CD8-positive, alpha-beta memory T cell (primary cell): ENCODE measurements at regions not wholly inside any gene's neighbourhood (a gene's known extent, or its start where the extent isn't known, plus 50 kb on each side); places are given as distances from the start of the nearest gene placed in this dataset.

ENCODE experiments used
- CTCF ChIA-PET: fragments of 350-600 bp; sonication (Branson Sonifier 250); formaldehyde crosslinking; loops from one replicate; lab custom pipeline; 2021; ENCODE audit warnings: antibody characterized with exemption; lab: Charles Lee
- POLR2A ChIA-PET: fragments of 350-600 bp; sonication (Branson Sonifier 250); formaldehyde crosslinking; loops from one replicate; lab custom pipeline; 2021; ENCODE audit warnings: antibody characterized with exemption; lab: Charles Lee
- DNase-seq, 5 donors: peaks; one replicate each; pipeline versions ENCODE4 v3.0.0 to v3.0.0-alpha.2; 2020 to 2022; ENCODE audit warnings: mixed read lengths in 1 of 5
- H3K27ac ChIP-seq: one replicate; pipeline ENCODE4 v1.7.0; 2013; ENCODE audit warnings: low read depth, mild to moderate bottlenecking, low read length, moderate library complexity
- H3K27me3 ChIP-seq: 2 replicates; pipeline ENCODE4 v1.7.0; 2013; ENCODE audit warnings: low read length, mild to moderate bottlenecking; ENCODE audit not compliant: insufficient read depth, poor library complexity, severe bottlenecking
- H3K36me3 ChIP-seq: 2 replicates; pipeline ENCODE4 v1.7.0; 2013; ENCODE audit warnings: mild to moderate bottlenecking, low read length, moderate library complexity; ENCODE audit not compliant: insufficient read depth
- H3K4me1 ChIP-seq: 2 replicates; pipeline ENCODE4 v1.7.0; 2013; ENCODE audit warnings: mild to moderate bottlenecking, low read length, moderate library complexity; ENCODE audit not compliant: insufficient read depth
- H3K4me3 ChIP-seq: 2 replicates; pipeline ENCODE4 v1.7.0; 2013; ENCODE audit warnings: mild to moderate bottlenecking, low read length
- H3K9me3 ChIP-seq: 2 replicates; pipeline ENCODE4 v1.7.0; 2013; ENCODE audit warnings: mild to moderate bottlenecking, low read length
- H3K27ac Mint-ChIP-seq, 8 donors: one replicate each; pipeline ENCODE4 v1.8.0; 2020 to 2021; ENCODE audit warnings: mixed read lengths in 8 of 8, mild to moderate bottlenecking in 6 of 8, inconsistent platforms in 3 of 8, moderate library complexity in 3 of 8
- H3K27me3 Mint-ChIP-seq, 2 donors: one replicate each; pipeline ENCODE4 v1.8.0; 2020 to 2021; ENCODE audit warnings: mixed read lengths in 2 of 2, mild to moderate bottlenecking in 1 of 2, moderate library complexity in 1 of 2
- H3K36me3 Mint-ChIP-seq, 3 donors: one replicate each; pipeline ENCODE4 v1.8.0; 2020 to 2021; ENCODE audit warnings: mixed read lengths in 3 of 3, inconsistent platforms in 1 of 3, mild to moderate bottlenecking in 1 of 3
- H3K4me1 Mint-ChIP-seq, 3 donors: one replicate each; pipeline ENCODE4 v1.8.0; 2020 to 2021; ENCODE audit warnings: mixed read lengths in 3 of 3, inconsistent platforms in 1 of 3, mild to moderate bottlenecking in 1 of 3
- H3K4me3 Mint-ChIP-seq, 7 donors: one replicate each; pipeline ENCODE4 v1.8.0; 2020 to 2021; ENCODE audit warnings: mixed read lengths in 7 of 7, mild to moderate bottlenecking in 6 of 7, moderate library complexity in 4 of 7, inconsistent platforms in 2 of 7
- H3K9me3 Mint-ChIP-seq, 5 donors: one replicate each; pipeline ENCODE4 v1.8.0; 2020 to 2022; ENCODE audit warnings: mixed read lengths in 5 of 5, mild to moderate bottlenecking in 3 of 5, moderate library complexity in 2 of 5, inconsistent platforms in 1 of 5

- Mint-ChIP-seq H3K9me3 (peaks cover 3 to 16% (median 15%) of the 10 kb centered on the region in 5 donors), H3K4me3 (no peak overlapping the region), H3K4me1 (no peaks in the 10 kb centered on the region), H3K27ac (no peak overlapping the region), H3K36me3 (no peaks in the 10 kb centered on the region), H3K27me3 (no peaks in the 10 kb centered on the region)
- ChIA-PET CTCF (no interaction called here), POLR2A (no interaction called here)
- H3K36me3 ChIP-seq: no peaks in the 10 kb centered on the region
- no peaks in the 10 kb centered on the region for H3K27me3 ChIP-seq
- H3K9me3 ChIP-seq: no peaks in the 10 kb centered on the region
- H3K4me3 ChIP-seq: no peak overlapping the region
- DNase-seq: no peak
- H3K4me1 ChIP-seq: no peaks in the 10 kb centered on the region
- no peak overlapping the region for H3K27ac ChIP-seq
These were observed 780.7 kb downstream of the NR2F1-AS1 start for GRCh38 chr5:92800365-92800764.

GRCh38 chr5:92795633-92796032 lies 785.4 kb downstream of the NR2F1-AS1 start:
- ChIA-PET POLR2A (no interaction called here), CTCF (no interaction called here)
- DNase-seq: no peak
- H3K36me3 Mint-ChIP-seq: no peaks in the 10 kb centered on the region
- peaks cover 11 to 36% (median 20%) of the 10 kb centered on the region in 5 donors for H3K9me3 Mint-ChIP-seq
- H3K27ac Mint-ChIP-seq: no peak overlapping the region
- H3K4me3 Mint-ChIP-seq: no peak overlapping the region
- no peaks in the 10 kb centered on the region for H3K27me3 Mint-ChIP-seq
- H3K4me1 ChIP-seq: no peaks in the 10 kb centered on the region
- no peaks in the 10 kb centered on the region for H3K9me3 ChIP-seq
- no peaks in the 10 kb centered on the region for H3K36me3 ChIP-seq
- H3K27me3 ChIP-seq: no peaks in the 10 kb centered on the region
- no peak overlapping the region for H3K27ac ChIP-seq
- no peak overlapping the region for H3K4me3 ChIP-seq
- H3K4me1 Mint-ChIP-seq: no peaks in the 10 kb centered on the region

- ChIA-PET CTCF (no interaction called here), POLR2A (no interaction called here)
- no peaks in the 10 kb centered on the region for H3K36me3 ChIP-seq
- no peak for DNase-seq
- no peaks in the 10 kb centered on the region for H3K36me3 Mint-ChIP-seq
- H3K9me3 ChIP-seq: no peaks in the 10 kb centered on the region
- no peaks in the 10 kb centered on the region for H3K27me3 ChIP-seq
- no peaks in the 10 kb centered on the region for H3K4me1 ChIP-seq
- H3K27me3 Mint-ChIP-seq: no peaks in the 10 kb centered on the region
- no peak overlapping the region for H3K4me3 Mint-ChIP-seq
- H3K9me3 Mint-ChIP-seq: peaks cover 0 to 9% (median 2%) of the 10 kb centered on the region in 5 donors
- H3K4me3 ChIP-seq: no peak overlapping the region
- no peak overlapping the region for H3K27ac Mint-ChIP-seq
- H3K4me1 Mint-ChIP-seq: no peaks in the 10 kb centered on the region
- H3K27ac ChIP-seq: no peak overlapping the region
These were observed 801.0 kb downstream of the NR2F1-AS1 start for GRCh38 chr5:92780057-92780456.

GRCh38 chr5:92779536-92779935 lies 801.5 kb downstream of the NR2F1-AS1 start:
- Mint-ChIP-seq H3K9me3 (peaks cover 0 to 6% (median 2%) of the 10 kb centered on the region in 5 donors), H3K36me3 (no peaks in the 10 kb centered on the region), H3K4me1 (no peaks in the 10 kb centered on the region), H3K27me3 (no peaks in the 10 kb centered on the region), H3K4me3 (no peak overlapping the region), H3K27ac (no peak overlapping the region)
- no peaks in the 10 kb centered on the region for H3K9me3 ChIP-seq
- no peak overlapping the region for H3K4me3 ChIP-seq
- no peaks in the 10 kb centered on the region for H3K36me3 ChIP-seq
- no peaks in the 10 kb centered on the region for H3K4me1 ChIP-seq
- ChIA-PET POLR2A (no interaction called here), CTCF (no interaction called here)
- no peak for DNase-seq
- no peaks in the 10 kb centered on the region for H3K27me3 ChIP-seq
- H3K27ac ChIP-seq: no peak overlapping the region

DNA sequence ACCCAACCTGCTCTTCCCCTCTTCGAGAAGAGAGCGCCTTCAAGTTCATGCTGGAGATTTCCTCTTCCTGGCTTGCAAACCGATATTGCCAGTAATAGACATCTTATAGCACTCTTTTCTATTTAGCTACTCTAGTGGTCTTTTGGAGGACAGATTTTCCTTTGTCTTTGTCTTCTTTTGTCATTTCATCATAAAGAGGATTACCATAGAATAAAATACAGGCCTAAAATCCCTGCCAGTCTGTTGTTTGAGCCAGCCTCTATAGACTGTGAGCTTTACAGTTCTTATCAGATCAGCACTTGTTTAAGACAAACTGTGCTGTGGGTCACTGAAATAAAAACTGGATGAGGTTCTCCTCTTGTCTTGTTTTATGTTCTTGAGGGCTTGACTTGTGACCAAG lies 802.8 kb downstream of the NR2F1-AS1 start:
- DNase-seq: no peak
- Mint-ChIP-seq H3K36me3 (no peaks in the 10 kb centered on the region), H3K27me3 (no peaks in the 10 kb centered on the region), H3K9me3 (peaks cover 0 to 7% (median 2%) of the 10 kb centered on the region in 5 donors), H3K4me3 (no peak overlapping the region), H3K27ac (no peak overlapping the region), H3K4me1 (no peaks in the 10 kb centered on the region)
- Histone ChIP-seq H3K27me3 (no peaks in the 10 kb centered on the region), H3K4me1 (no peaks in the 10 kb centered on the region), H3K9me3 (no peaks in the 10 kb centered on the region), H3K36me3 (no peaks in the 10 kb centered on the region), H3K27ac (no peak overlapping the region), H3K4me3 (no peak overlapping the region)
- POLR2A ChIA-PET: no interaction called here
- CTCF ChIA-PET: no interaction called here

- Mint-ChIP-seq H3K27ac (no peak overlapping the region), H3K4me3 (no peak overlapping the region), H3K9me3 (peaks cover 0 to 7% (median 2%) of the 10 kb centered on the region in 5 donors), H3K27me3 (no peaks in the 10 kb centered on the region), H3K4me1 (no peaks in the 10 kb centered on the region), H3K36me3 (no peaks in the 10 kb centered on the region)
- H3K4me1 ChIP-seq: no peaks in the 10 kb centered on the region
- POLR2A ChIA-PET: no interaction called here
- CTCF ChIA-PET: no interaction called here
- no peak overlapping the region for H3K27ac ChIP-seq
- no peak for DNase-seq
- H3K9me3 ChIP-seq: no peaks in the 10 kb centered on the region
- no peaks in the 10 kb centered on the region for H3K27me3 ChIP-seq
- H3K36me3 ChIP-seq: no peaks in the 10 kb centered on the region
- H3K4me3 ChIP-seq: no peak overlapping the region
These were observed 803.6 kb downstream of the NR2F1-AS1 start for GRCh38 chr5:92777421-92777820.

GRCh38 chr5:92775711-92776615 lies 805.1 kb downstream of the NR2F1-AS1 start:
- H3K36me3 Mint-ChIP-seq: no peaks in the 10 kb centered on the region
- H3K27ac ChIP-seq: no peak overlapping the region
- DNase-seq: no peak
- ChIA-PET CTCF (no interaction called here), POLR2A (no interaction called here)
- H3K9me3 ChIP-seq: no peaks in the 10 kb centered on the region
- no peaks in the 10 kb centered on the region for H3K4me1 Mint-ChIP-seq
- H3K4me3 ChIP-seq: no peak overlapping the region
- H3K36me3 ChIP-seq: no peaks in the 10 kb centered on the region
- no peaks in the 10 kb centered on the region for H3K27me3 ChIP-seq
- H3K4me1 ChIP-seq: no peaks in the 10 kb centered on the region
- H3K9me3 Mint-ChIP-seq: peaks cover 0 to 10% (median 4%) of the 10 kb centered on the region in 5 donors
- no peaks in the 10 kb centered on the region for H3K27me3 Mint-ChIP-seq
- H3K4me3 Mint-ChIP-seq: no peak overlapping the region
- no peak overlapping the region for H3K27ac Mint-ChIP-seq

DNA sequence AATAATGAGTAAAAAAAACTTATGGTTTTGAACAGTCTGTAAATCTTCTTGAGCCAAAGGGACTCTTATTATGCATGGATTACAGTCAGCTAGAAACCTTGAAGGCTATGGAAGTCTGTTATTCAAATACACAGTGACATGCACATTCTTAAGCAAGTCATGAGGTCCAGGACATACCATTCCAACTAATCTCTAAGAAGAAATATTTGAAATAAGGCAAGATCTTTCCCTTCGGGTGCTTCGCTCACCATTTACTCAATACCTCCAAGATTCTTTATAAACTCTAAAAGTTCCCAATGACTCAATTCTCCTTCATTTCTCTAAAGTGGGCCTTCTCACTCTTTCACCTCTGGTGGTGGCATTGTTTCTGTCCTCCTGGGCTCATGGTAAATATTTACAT lies 811.0 kb downstream of the NR2F1-AS1 start:
- Mint-ChIP-seq H3K9me3 (peaks cover 0 to 18% (median 0%) of the 10 kb centered on the region in 5 donors), H3K4me3 (no peak overlapping the region), H3K36me3 (no peaks in the 10 kb centered on the region), H3K27me3 (no peaks in the 10 kb centered on the region), H3K4me1 (no peaks in the 10 kb centered on the region), H3K27ac (no peak overlapping the region)
- H3K27ac ChIP-seq: no peak overlapping the region
- ChIA-PET CTCF (no interaction called here), POLR2A (no interaction called here)
- H3K27me3 ChIP-seq: no peaks in the 10 kb centered on the region
- DNase-seq: no peak
- no peaks in the 10 kb centered on the region for H3K36me3 ChIP-seq
- H3K4me3 ChIP-seq: no peak overlapping the region
- no peaks in the 10 kb centered on the region for H3K9me3 ChIP-seq
- H3K4me1 ChIP-seq: no peaks in the 10 kb centered on the region
